ENCODE measurements at regions not wholly inside any gene's neighbourhood (a gene's known extent, or its start where the extent isn't known, plus 50 kb on each side); places are given as distances from the start of the nearest gene placed in this dataset.

- Histone ChIP-seq H3K9ac (ENCODE audit: low read length) (no peak overlapping the region), H3K27me3 (ENCODE audit: low read length) (no peaks in the 10 kb centered on the region), H3K27ac (ENCODE audit: low read depth, low read length) (no peak overlapping the region), H2AFZ (ENCODE audit: low read depth, low read length, severe bottlenecking) (no peak overlapping the region), H3K4me3 (ENCODE audit: insufficient read depth, low read length, poor library complexity, severe bottlenecking) (no peak overlapping the region), H3F3A (ENCODE audit: insufficient read depth) (no peaks in the 10 kb centered on the region), H3K9me3 (ENCODE audit: insufficient read depth, low read length) (no peaks in the 10 kb centered on the region), H3K79me2 (ENCODE audit: insufficient read depth, low read length) (no peaks in the 10 kb centered on the region), H3K4me2 (ENCODE audit: low read depth, low read length, poor library complexity, severe bottlenecking) (no peak overlapping the region), H4K20me1 (ENCODE audit: low read depth, low read length) (no peaks in the 10 kb centered on the region), H3K9me2 (replicated peaks; ENCODE audit: insufficient read depth, low read length) (no peaks in the 10 kb centered on the region), H3K36me3 (ENCODE audit: low read length) (no peaks in the 10 kb centered on the region)
- TF ChIP-seq, protein P1, sequence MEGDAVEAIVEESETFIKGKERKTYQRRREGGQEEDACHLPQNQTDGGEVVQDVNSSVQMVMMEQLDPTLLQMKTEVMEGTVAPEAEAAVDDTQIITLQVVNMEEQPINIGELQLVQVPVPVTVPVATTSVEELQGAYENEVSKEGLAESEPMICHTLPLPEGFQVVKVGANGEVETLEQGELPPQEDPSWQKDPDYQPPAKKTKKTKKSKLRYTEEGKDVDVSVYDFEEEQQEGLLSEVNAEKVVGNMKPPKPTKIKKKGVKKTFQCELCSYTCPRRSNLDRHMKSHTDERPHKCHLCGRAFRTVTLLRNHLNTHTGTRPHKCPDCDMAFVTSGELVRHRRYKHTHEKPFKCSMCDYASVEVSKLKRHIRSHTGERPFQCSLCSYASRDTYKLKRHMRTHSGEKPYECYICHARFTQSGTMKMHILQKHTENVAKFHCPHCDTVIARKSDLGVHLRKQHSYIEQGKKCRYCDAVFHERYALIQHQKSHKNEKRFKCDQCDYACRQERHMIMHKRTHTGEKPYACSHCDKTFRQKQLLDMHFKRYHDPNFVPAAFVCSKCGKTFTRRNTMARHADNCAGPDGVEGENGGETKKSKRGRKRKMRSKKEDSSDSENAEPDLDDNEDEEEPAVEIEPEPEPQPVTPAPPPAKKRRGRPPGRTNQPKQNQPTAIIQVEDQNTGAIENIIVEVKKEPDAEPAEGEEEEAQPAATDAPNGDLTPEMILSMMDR (IDR thresholded peaks at IDR 0.05; ENCODE audit: insufficient read depth, low read length, poor library complexity, severe bottlenecking) = no peak
- TF ChIP-seq EZH2phosphoT487 (conservative IDR thresholded peaks at IDR 0.05; ENCODE audit: low read length) = no peak
These were observed 586.0 kb upstream of the VRK2 start for GRCh38 chr2:57460396-57461276.

DNA sequence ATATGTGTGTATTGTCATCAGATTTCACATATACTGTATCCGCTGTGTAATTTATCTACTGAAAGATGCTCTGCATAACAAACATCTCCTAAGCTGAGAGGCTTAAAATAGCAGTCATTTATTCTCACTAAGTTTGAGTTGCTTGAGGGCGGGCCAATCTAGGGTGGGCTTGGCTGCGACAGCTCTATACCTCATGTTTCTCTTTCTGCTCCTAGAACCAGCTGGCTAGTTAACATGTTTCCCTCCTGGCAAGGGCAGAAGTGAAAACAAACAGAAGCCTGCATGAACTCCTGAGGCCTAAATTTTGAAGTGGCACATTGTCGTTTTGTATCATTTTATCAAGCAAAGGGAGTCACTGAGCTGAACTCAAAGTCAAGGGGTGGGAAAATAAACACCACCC is 585.0 kb upstream of the VRK2 start:
- Histone ChIP-seq H3K27me3 (ENCODE audit: low read length) (no peaks in the 10 kb centered on the region), H3K9me2 (replicated peaks; ENCODE audit: insufficient read depth, low read length) (no peaks in the 10 kb centered on the region), H3K4me3 (ENCODE audit: insufficient read depth, low read length, poor library complexity, severe bottlenecking) (no peak overlapping the region), H3K36me3 (ENCODE audit: low read length) (no peaks in the 10 kb centered on the region), H3K79me2 (ENCODE audit: insufficient read depth, low read length) (no peaks in the 10 kb centered on the region), H3K9ac (ENCODE audit: low read length) (no peak overlapping the region), H3K9me3 (ENCODE audit: insufficient read depth, low read length) (no peaks in the 10 kb centered on the region), H2AFZ (ENCODE audit: low read depth, low read length, severe bottlenecking) (no peak overlapping the region), H3F3A (ENCODE audit: insufficient read depth) (no peaks in the 10 kb centered on the region), H4K20me1 (ENCODE audit: low read depth, low read length) (no peaks in the 10 kb centered on the region), H3K27ac (ENCODE audit: low read depth, low read length) (no peak overlapping the region), H3K4me2 (ENCODE audit: low read depth, low read length, poor library complexity, severe bottlenecking) (no peak overlapping the region)
- no peak for TF ChIP-seq EZH2phosphoT487 (conservative IDR thresholded peaks at IDR 0.05; ENCODE audit: low read length)
- TF ChIP-seq, protein P1 (IDR thresholded peaks at IDR 0.05; ENCODE audit: insufficient read depth, low read length, poor library complexity, severe bottlenecking) = no peak

GRCh38 chr2:57465067-57465466 is 581.5 kb upstream of the VRK2 start:
- H3K4me3 ChIP-seq (ENCODE audit: insufficient read depth, low read length, poor library complexity, severe bottlenecking) = no peak overlapping the region
- H3K27me3 ChIP-seq (ENCODE audit: low read length) = no peaks in the 10 kb centered on the region
- no peak overlapping the region for H3K4me2 ChIP-seq (ENCODE audit: low read depth, low read length, poor library complexity, severe bottlenecking)
- no peak for TF ChIP-seq EZH2phosphoT487 (conservative IDR thresholded peaks at IDR 0.05; ENCODE audit: low read length)
- TF ChIP-seq, protein P1 (IDR thresholded peaks at IDR 0.05; ENCODE audit: insufficient read depth, low read length, poor library complexity, severe bottlenecking) = no peak
- H3K79me2 ChIP-seq (ENCODE audit: insufficient read depth, low read length) = no peaks in the 10 kb centered on the region
- no peak overlapping the region for H3K9ac ChIP-seq (ENCODE audit: low read length)
- H3K9me2 ChIP-seq (replicated peaks; ENCODE audit: insufficient read depth, low read length) = no peaks in the 10 kb centered on the region
- no peaks in the 10 kb centered on the region for H4K20me1 ChIP-seq (ENCODE audit: low read depth, low read length)
- no peaks in the 10 kb centered on the region for H3F3A ChIP-seq (ENCODE audit: insufficient read depth)
- H3K27ac ChIP-seq (ENCODE audit: low read depth, low read length) = no peak overlapping the region
- H2AFZ ChIP-seq (ENCODE audit: low read depth, low read length, severe bottlenecking) = no peak overlapping the region
- H3K9me3 ChIP-seq (ENCODE audit: insufficient read depth, low read length) = no peaks in the 10 kb centered on the region
- no peaks in the 10 kb centered on the region for H3K36me3 ChIP-seq (ENCODE audit: low read length)

Measured in SU-DHL-6 (cell line).